ENCODE measurements at regions not wholly inside any gene's neighbourhood (a gene's known extent, or its start where the extent isn't known, plus 50 kb on each side); places are given as distances from the start of the nearest gene placed in this dataset.

DNA sequence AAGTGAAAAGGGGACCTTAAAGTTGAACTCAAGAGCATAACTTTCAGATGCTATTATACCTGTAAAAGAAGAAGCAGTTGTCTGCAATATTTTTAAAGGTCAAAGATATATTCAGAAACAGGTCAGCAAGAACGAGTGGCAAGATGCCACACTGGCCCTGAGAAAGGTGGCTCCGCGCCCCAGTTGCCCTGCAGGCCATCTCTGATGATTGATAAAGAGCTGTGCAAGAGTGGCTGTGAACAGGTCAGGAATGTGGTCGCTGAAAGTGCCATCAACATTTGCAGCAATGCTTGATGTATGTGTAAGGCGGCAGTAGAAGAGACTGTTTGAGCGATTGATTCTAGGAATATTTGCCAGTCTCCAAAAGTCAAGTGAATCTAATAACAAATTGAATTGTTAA is 664.2 kb upstream of the SLC10A2 start:
- Histone ChIP-seq H3K4me3 (no peak overlapping the region), H3K36me3 (no peaks in the 10 kb centered on the region), H3K27me3 (no peaks in the 10 kb centered on the region), H3K4me1 (ENCODE audit: low read depth) (peaks cover 14% of the 10 kb centered on the region), H3K27ac (no peak overlapping the region), H3K9me3 (ENCODE audit: low read depth) (no peaks in the 10 kb centered on the region)
- TF ChIP-seq, protein P1, sequence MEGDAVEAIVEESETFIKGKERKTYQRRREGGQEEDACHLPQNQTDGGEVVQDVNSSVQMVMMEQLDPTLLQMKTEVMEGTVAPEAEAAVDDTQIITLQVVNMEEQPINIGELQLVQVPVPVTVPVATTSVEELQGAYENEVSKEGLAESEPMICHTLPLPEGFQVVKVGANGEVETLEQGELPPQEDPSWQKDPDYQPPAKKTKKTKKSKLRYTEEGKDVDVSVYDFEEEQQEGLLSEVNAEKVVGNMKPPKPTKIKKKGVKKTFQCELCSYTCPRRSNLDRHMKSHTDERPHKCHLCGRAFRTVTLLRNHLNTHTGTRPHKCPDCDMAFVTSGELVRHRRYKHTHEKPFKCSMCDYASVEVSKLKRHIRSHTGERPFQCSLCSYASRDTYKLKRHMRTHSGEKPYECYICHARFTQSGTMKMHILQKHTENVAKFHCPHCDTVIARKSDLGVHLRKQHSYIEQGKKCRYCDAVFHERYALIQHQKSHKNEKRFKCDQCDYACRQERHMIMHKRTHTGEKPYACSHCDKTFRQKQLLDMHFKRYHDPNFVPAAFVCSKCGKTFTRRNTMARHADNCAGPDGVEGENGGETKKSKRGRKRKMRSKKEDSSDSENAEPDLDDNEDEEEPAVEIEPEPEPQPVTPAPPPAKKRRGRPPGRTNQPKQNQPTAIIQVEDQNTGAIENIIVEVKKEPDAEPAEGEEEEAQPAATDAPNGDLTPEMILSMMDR (IDR thresholded peaks at IDR 0.05; ENCODE audit: low read depth, low read length), result no peak
- peak in 1 of 2 donors; percentile 68 for DNase-seq (ENCODE audit: low read depth in 1 of 2, low spot score in 1 of 2)

DNA sequence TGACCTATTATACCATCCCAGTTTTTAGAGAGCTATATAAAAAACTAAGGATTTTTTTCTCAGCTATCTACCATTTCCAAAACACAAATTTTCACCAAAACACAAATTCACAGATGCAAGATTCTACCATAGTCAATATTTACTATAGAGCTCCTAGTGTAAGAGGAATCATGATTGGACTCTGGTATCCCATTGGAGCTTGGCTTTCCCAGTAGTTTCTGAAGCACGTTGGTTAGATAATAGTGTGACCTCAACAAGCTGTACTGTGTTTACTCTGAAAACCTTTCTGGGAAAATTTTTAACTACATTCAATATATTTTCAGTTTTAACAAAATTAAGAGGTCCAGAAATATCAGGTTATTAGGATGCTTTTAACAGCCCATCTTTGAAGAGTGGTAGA is 660.6 kb upstream of the SLC10A2 start:
- TF ChIP-seq, protein P1 (IDR thresholded peaks at IDR 0.05; ENCODE audit: low read depth, low read length), result no peak
- no peak overlapping the region for H3K4me3 ChIP-seq
- H3K27me3 ChIP-seq, result no peaks in the 10 kb centered on the region
- no peak overlapping the region for H3K27ac ChIP-seq
- peaks cover 14% of the 10 kb centered on the region for H3K4me1 ChIP-seq (ENCODE audit: low read depth)
- no peaks in the 10 kb centered on the region for H3K9me3 ChIP-seq (ENCODE audit: low read depth)
- H3K36me3 ChIP-seq, result no peaks in the 10 kb centered on the region
- no peak for DNase-seq (ENCODE audit: low read depth in 1 of 2, low spot score in 1 of 2)

DNA sequence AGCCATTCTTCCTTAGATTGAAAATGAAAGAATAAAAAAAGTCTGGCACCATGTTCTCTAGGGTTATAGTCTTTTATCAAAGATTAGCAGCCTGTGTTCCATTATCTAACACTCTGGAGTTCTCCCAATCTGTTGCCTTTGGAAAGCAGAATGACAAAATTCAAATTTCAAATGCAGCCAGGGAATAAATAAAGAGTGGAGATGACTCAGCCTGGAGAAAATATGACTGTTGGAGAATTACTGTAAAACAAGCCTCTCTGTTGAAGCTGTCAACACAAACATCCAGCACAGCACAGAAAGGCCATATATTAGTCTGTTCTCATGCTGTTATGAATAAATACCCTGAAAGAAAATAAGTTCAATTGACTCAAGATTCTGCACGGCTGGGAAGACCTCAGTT is 650.5 kb upstream of the SLC10A2 start:
- TF ChIP-seq, protein P1 (IDR thresholded peaks at IDR 0.05; ENCODE audit: low read depth, low read length), result no peak
- Histone ChIP-seq H3K36me3 (no peaks in the 10 kb centered on the region), H3K27ac (no peak overlapping the region), H3K4me1 (ENCODE audit: low read depth) (no peaks in the 10 kb centered on the region), H3K4me3 (no peak overlapping the region), H3K9me3 (ENCODE audit: low read depth) (no peaks in the 10 kb centered on the region), H3K27me3 (no peaks in the 10 kb centered on the region)
- DNase-seq (ENCODE audit: low read depth in 1 of 2, low spot score in 1 of 2), result no peak

DNA sequence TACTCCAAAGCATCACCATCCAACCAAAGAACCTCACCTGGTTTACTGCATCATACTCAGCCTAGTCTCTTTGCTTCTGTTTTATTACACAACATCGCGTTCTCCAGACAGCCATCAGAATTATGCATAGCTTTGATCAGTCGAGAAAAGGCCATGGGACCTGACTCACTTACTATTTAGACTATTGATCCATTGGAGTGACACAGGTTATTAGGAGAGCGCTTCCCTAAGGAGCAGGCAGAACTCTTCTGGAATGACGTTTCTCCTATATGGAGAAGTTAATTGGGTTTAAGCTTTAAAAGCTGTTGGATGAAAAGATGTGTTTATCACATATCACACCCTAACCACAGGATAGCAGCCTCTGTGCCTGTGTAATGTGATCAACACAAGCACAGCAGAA is 649.1 kb upstream of the SLC10A2 start:
- Histone ChIP-seq H3K27ac (no peak overlapping the region), H3K4me3 (no peak overlapping the region), H3K27me3 (no peaks in the 10 kb centered on the region), H3K4me1 (ENCODE audit: low read depth) (no peaks in the 10 kb centered on the region), H3K36me3 (no peaks in the 10 kb centered on the region), H3K9me3 (ENCODE audit: low read depth) (no peaks in the 10 kb centered on the region)
- TF ChIP-seq, protein P1 (IDR thresholded peaks at IDR 0.05; ENCODE audit: low read depth, low read length), result no peak
- DNase-seq (ENCODE audit: low read depth in 1 of 2, low spot score in 1 of 2), result no peak

DNA sequence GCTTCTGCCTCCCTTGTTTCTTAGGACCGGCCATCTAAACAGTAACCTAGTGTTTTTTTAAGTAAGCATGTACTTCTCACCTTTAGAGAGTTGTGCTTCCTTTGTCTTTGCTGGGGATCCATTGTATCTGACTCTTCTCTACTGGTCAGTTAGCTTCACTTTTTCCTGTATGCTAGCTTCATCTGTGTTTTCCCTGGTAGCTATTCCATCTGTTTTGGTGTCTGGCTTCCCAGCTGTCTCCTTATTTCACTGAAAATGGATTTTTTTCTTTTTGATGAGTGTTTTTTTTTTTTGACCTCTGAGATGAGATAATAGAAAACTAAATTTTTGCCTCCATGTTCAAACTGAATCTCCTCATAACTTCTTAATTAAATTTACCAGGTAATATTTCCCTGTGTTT is 637.0 kb upstream of the SLC10A2 start:
- no peaks in the 10 kb centered on the region for H3K27me3 ChIP-seq
- H3K36me3 ChIP-seq, result no peaks in the 10 kb centered on the region
- no peak overlapping the region for H3K4me3 ChIP-seq
- H3K27ac ChIP-seq, result no peak overlapping the region
- DNase-seq (ENCODE audit: low read depth in 1 of 2, low spot score in 1 of 2), result no peak
- TF ChIP-seq, protein P1 (IDR thresholded peaks at IDR 0.05; ENCODE audit: low read depth, low read length), result no peak
- no peaks in the 10 kb centered on the region for H3K4me1 ChIP-seq (ENCODE audit: low read depth)
- H3K9me3 ChIP-seq (ENCODE audit: low read depth), result no peaks in the 10 kb centered on the region

DNA sequence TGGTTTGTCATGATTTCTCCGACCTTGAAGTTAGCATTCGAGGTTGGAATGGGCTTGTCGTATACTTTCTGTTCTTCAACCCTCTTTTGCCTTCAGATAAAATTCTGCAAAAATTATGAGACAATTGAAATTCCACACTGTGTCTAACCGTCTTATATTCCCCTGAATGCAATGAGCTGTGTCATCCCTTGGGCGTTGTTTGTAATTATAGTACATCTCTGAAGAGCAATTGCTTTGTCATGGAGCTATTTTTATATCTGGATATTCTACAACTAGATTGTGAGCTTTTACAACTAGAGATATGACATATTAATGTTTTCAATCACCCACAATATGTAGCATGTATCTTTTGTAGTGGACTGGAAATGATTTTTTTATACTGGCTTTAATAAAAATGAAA is 631.8 kb upstream of the SLC10A2 start:
- no peak overlapping the region for H3K27ac ChIP-seq
- no peak overlapping the region for H3K4me3 ChIP-seq
- TF ChIP-seq, protein P1 (IDR thresholded peaks at IDR 0.05; ENCODE audit: low read depth, low read length), result no peak
- DNase-seq (ENCODE audit: low read depth in 1 of 2, low spot score in 1 of 2), result no peak
- H3K9me3 ChIP-seq (ENCODE audit: low read depth), result no peaks in the 10 kb centered on the region
- no peaks in the 10 kb centered on the region for H3K36me3 ChIP-seq
- no peaks in the 10 kb centered on the region for H3K27me3 ChIP-seq
- H3K4me1 ChIP-seq (ENCODE audit: low read depth), result peaks cover 14% of the 10 kb centered on the region

Data from cardiac muscle cell (in vitro differentiated cells and primary cell).